ENCODE measurements at regions not wholly inside any gene's neighbourhood (a gene's known extent, or its start where the extent isn't known, plus 50 kb on each side); places are given as distances from the start of the nearest gene placed in this dataset.

DNA sequence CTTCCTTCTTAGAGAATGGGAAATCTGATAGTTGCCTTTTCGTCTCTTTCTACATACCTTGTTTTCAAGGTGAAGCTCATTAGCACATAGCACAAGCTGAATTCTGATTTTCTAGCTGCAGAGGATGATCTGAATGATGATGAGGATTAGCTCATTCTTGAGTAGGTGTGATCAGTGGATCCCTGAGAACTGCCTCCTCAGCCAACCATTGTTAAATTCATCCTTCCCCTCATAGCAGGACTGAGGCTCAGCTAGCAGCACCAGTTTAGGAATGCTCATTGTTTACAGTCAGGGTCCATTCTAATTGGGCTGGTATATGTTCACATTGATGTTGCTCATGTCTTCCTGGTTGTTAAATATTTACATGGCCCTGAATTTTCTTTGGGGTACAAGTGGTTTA is 299.9 kb upstream of the MME start:
- no peaks in the 10 kb centered on the region for H3K36me3 ChIP-seq (ENCODE audit: insufficient read depth, low read length)
- no peaks in the 10 kb centered on the region for H3K9me3 ChIP-seq (ENCODE audit: low read length)
- H3K27ac ChIP-seq (ENCODE audit: low read length): no peak overlapping the region
- H4K20me1 ChIP-seq (ENCODE audit: insufficient read depth): no peaks in the 10 kb centered on the region
- H3K4me3 ChIP-seq (ENCODE audit: low read length): no peak overlapping the region
- H2AFZ ChIP-seq (ENCODE audit: low read depth, low read length): no peak overlapping the region
- no peaks in the 10 kb centered on the region for H3K79me2 ChIP-seq (replicated peaks; ENCODE audit: insufficient read depth, low read length)
- H3K27me3 ChIP-seq (ENCODE audit: insufficient read depth, low read depth, low read length): no peaks in the 10 kb centered on the region
- H3F3A ChIP-seq (ENCODE audit: insufficient read depth, low read length, poor library complexity, severe bottlenecking): no peaks in the 10 kb centered on the region
- H3K9me2 ChIP-seq (ENCODE audit: insufficient read depth, low read length): no peaks in the 10 kb centered on the region
- H3K9ac ChIP-seq (ENCODE audit: low read length): no peak overlapping the region
- H3K4me2 ChIP-seq (ENCODE audit: low read length): no peak overlapping the region
- TF ChIP-seq EZH2 (IDR thresholded peaks at IDR 0.05; ENCODE audit: borderline replicate concordance, insufficient read depth, low read length, poor library complexity, severe bottlenecking) (no peak), TAF1 (IDR thresholded peaks at IDR 0.05; ENCODE audit: low read depth) (no peak), RAD21 (conservative IDR thresholded peaks at IDR 0.05) (no peak), MXI1 (conservative IDR thresholded peaks at IDR 0.05; ENCODE audit: poor library complexity, severe bottlenecking) (no peak), CTCF (IDR thresholded peaks at IDR 0.05; ENCODE audit: poor library complexity, severe bottlenecking) (no peak), SMC3 (conservative IDR thresholded peaks at IDR 0.05; ENCODE audit: poor library complexity) (no peak), POLR2AphosphoS5 (IDR thresholded peaks at IDR 0.05) (no peak), EP300 (conservative IDR thresholded peaks at IDR 0.05; ENCODE audit: poor library complexity, severe bottlenecking) (no peak)
- TF ChIP-seq, protein P1, sequence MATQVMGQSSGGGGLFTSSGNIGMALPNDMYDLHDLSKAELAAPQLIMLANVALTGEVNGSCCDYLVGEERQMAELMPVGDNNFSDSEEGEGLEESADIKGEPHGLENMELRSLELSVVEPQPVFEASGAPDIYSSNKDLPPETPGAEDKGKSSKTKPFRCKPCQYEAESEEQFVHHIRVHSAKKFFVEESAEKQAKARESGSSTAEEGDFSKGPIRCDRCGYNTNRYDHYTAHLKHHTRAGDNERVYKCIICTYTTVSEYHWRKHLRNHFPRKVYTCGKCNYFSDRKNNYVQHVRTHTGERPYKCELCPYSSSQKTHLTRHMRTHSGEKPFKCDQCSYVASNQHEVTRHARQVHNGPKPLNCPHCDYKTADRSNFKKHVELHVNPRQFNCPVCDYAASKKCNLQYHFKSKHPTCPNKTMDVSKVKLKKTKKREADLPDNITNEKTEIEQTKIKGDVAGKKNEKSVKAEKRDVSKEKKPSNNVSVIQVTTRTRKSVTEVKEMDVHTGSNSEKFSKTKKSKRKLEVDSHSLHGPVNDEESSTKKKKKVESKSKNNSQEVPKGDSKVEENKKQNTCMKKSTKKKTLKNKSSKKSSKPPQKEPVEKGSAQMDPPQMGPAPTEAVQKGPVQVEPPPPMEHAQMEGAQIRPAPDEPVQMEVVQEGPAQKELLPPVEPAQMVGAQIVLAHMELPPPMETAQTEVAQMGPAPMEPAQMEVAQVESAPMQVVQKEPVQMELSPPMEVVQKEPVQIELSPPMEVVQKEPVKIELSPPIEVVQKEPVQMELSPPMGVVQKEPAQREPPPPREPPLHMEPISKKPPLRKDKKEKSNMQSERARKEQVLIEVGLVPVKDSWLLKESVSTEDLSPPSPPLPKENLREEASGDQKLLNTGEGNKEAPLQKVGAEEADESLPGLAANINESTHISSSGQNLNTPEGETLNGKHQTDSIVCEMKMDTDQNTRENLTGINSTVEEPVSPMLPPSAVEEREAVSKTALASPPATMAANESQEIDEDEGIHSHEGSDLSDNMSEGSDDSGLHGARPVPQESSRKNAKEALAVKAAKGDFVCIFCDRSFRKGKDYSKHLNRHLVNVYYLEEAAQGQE (IDR thresholded peaks at IDR 0.05; ENCODE audit: borderline replicate concordance): no peak

DNA sequence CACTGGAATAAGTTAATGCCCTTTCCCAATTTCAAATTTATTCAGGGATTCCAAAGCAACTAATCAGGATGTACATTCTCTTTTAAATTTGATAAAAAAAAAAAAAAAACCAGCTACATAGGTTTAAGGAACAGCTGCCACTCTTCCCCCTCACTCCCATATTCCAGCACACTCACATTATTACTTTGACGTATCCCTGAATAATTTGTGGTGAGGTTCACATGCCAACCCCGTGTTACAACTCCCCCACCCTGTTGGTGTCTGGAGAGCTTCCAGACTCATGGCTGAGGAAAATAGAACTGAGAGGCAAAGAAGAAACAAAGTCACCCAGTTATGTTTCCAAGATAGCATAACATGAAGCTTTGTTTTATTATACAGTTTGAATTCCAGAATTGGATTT is 300.5 kb upstream of the MME start:
- Histone ChIP-seq H3K4me2 (ENCODE audit: low read length) (no peak overlapping the region), H3F3A (ENCODE audit: insufficient read depth, low read length, poor library complexity, severe bottlenecking) (no peaks in the 10 kb centered on the region), H3K9ac (ENCODE audit: low read length) (no peak overlapping the region), H3K4me3 (ENCODE audit: low read length) (no peak overlapping the region), H3K79me2 (replicated peaks; ENCODE audit: insufficient read depth, low read length) (no peaks in the 10 kb centered on the region), H3K27ac (ENCODE audit: low read length) (no peak overlapping the region), H3K27me3 (ENCODE audit: insufficient read depth, low read depth, low read length) (no peaks in the 10 kb centered on the region), H2AFZ (ENCODE audit: low read depth, low read length) (no peak overlapping the region), H4K20me1 (ENCODE audit: insufficient read depth) (no peaks in the 10 kb centered on the region), H3K9me3 (ENCODE audit: low read length) (no peaks in the 10 kb centered on the region), H3K9me2 (ENCODE audit: insufficient read depth, low read length) (no peaks in the 10 kb centered on the region), H3K36me3 (ENCODE audit: insufficient read depth, low read length) (no peaks in the 10 kb centered on the region)
- TF ChIP-seq MXI1 (conservative IDR thresholded peaks at IDR 0.05; ENCODE audit: poor library complexity, severe bottlenecking) (no peak), CTCF (IDR thresholded peaks at IDR 0.05; ENCODE audit: poor library complexity, severe bottlenecking) (no peak), POLR2AphosphoS5 (IDR thresholded peaks at IDR 0.05) (no peak), EP300 (conservative IDR thresholded peaks at IDR 0.05; ENCODE audit: poor library complexity, severe bottlenecking) (no peak), RAD21 (conservative IDR thresholded peaks at IDR 0.05) (no peak), EZH2 (IDR thresholded peaks at IDR 0.05; ENCODE audit: borderline replicate concordance, insufficient read depth, low read length, poor library complexity, severe bottlenecking) (no peak), TAF1 (IDR thresholded peaks at IDR 0.05; ENCODE audit: low read depth) (no peak), SMC3 (conservative IDR thresholded peaks at IDR 0.05; ENCODE audit: poor library complexity) (no peak)
- TF ChIP-seq, protein P1 (IDR thresholded peaks at IDR 0.05; ENCODE audit: borderline replicate concordance): no peak

All from neural cell (in vitro differentiated cells).